Kidney epithelial cell (primary cell): ENCODE measurements at regions not wholly inside any gene's neighbourhood (a gene's known extent, or its start where the extent isn't known, plus 50 kb on each side); places are given as distances from the start of the nearest gene placed in this dataset.

Experiments used
- DNase-seq: peaks from one replicate; pipeline ENCODE4 v3.0.0-alpha.2; 2010; ENCODE audit warnings: low read depth
- H3K27me3 ChIP-seq: 2 replicates; pipeline ENCODE4 v1.6.0; 2011; ENCODE audit warnings: low read length; ENCODE audit not compliant: control insufficient read depth, insufficient read depth
- H3K36me3 ChIP-seq: 2 replicates; pipeline ENCODE4 v1.5.1; 2011; ENCODE audit warnings: low read length; ENCODE audit not compliant: control insufficient read depth, insufficient read depth
- H3K4me3 ChIP-seq: 2 replicates; pipeline ENCODE4 v1.5.1; 2011; ENCODE audit warnings: low read depth, mild to moderate bottlenecking, control low read depth, low read length
- TF ChIP-seq, protein P1 (sequence below): IDR thresholded peaks from 2 replicates; pipeline ENCODE4 v1.5.1; 2011; ENCODE audit warnings: mild to moderate bottlenecking, moderate library complexity, low read length, control low read depth, inconsistent platforms; ENCODE audit not compliant: insufficient read depth, poor library complexity, severe bottlenecking

DNA sequence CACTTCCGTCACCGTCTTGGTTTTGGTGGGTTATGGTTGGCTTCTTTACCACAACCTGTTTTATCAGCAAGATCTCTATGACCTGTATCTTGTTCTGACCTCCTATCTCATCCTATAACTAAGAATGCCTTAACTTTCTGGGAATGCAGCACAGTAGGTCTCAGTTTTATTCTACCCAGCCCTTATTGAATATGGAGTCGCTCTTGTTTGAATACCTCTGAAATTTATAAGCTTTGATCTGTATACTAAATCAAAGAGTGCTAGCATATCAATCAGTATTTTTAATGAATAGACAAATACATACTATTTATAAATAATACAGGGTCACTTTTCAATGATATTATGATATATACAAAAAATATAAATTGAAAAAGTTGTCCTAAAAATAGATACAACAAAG lies 690.0 kb downstream of the TRAM1L1 start:
- H3K27me3 ChIP-seq, result no peaks in the 10 kb centered on the region
- no peak for DNase-seq
- H3K36me3 ChIP-seq, result no peaks in the 10 kb centered on the region
- no peak overlapping the region for H3K4me3 ChIP-seq
- TF ChIP-seq, protein P1, sequence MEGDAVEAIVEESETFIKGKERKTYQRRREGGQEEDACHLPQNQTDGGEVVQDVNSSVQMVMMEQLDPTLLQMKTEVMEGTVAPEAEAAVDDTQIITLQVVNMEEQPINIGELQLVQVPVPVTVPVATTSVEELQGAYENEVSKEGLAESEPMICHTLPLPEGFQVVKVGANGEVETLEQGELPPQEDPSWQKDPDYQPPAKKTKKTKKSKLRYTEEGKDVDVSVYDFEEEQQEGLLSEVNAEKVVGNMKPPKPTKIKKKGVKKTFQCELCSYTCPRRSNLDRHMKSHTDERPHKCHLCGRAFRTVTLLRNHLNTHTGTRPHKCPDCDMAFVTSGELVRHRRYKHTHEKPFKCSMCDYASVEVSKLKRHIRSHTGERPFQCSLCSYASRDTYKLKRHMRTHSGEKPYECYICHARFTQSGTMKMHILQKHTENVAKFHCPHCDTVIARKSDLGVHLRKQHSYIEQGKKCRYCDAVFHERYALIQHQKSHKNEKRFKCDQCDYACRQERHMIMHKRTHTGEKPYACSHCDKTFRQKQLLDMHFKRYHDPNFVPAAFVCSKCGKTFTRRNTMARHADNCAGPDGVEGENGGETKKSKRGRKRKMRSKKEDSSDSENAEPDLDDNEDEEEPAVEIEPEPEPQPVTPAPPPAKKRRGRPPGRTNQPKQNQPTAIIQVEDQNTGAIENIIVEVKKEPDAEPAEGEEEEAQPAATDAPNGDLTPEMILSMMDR, result no peak

- no peaks in the 10 kb centered on the region for H3K27me3 ChIP-seq
- DNase-seq, result no peak
- H3K36me3 ChIP-seq, result no peaks in the 10 kb centered on the region
- H3K4me3 ChIP-seq, result no peak overlapping the region
- TF ChIP-seq, protein P1, result no peak
These were observed 694.4 kb downstream of the TRAM1L1 start for GRCh38 chr4:116391020-116391419.

DNA sequence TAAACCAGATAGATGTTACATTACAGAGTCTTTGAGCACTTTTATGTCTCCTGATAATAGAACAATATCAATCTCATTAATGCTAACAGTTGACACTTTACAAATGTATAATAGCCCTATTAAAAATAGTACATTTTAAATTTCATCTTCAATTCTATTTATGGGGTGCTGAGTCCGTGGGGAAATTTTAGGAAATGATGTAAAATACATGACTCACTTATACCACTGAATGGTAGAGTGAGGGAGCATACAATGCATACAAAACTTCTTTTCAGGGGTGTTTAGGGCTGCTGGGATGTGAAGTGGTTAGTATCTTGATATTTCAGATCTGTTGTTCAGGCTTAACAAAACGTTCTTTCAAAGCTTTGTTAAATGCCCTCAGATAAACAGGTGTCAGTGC lies 696.2 kb downstream of the TRAM1L1 start:
- DNase-seq, result no peak
- TF ChIP-seq, protein P1, result no peak
- Histone ChIP-seq H3K4me3 (no peak overlapping the region), H3K36me3 (no peaks in the 10 kb centered on the region), H3K27me3 (no peaks in the 10 kb centered on the region)

- TF ChIP-seq, protein P1, result no peak
- no peak overlapping the region for H3K4me3 ChIP-seq
- no peaks in the 10 kb centered on the region for H3K27me3 ChIP-seq
- DNase-seq, result no peak
- no peaks in the 10 kb centered on the region for H3K36me3 ChIP-seq
These were observed 697.4 kb downstream of the TRAM1L1 start for GRCh38 chr4:116387937-116388474.

DNA sequence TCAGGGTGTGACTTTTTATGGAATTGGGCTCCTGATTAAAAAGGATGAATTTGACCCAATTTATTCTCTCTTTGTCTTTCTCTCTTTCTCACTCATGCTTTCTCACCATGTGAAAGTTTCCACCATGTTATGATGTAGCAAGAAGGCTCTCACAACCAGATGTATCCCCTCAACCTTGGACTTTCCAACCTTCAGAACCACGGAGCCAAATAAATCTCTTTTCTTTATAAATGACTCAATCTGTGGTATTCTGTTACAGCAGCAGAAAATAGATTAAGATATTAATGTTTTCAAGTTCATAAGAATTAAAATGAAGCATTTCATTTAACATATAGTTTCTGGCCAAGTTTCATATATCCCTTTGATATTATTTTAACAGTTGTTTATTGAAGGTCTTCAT lies 698.5 kb downstream of the TRAM1L1 start:
- DNase-seq, result no peak
- no peak overlapping the region for H3K4me3 ChIP-seq
- no peaks in the 10 kb centered on the region for H3K27me3 ChIP-seq
- TF ChIP-seq, protein P1, result no peak
- no peaks in the 10 kb centered on the region for H3K36me3 ChIP-seq

- H3K36me3 ChIP-seq, result no peaks in the 10 kb centered on the region
- H3K27me3 ChIP-seq, result no peaks in the 10 kb centered on the region
- no peak overlapping the region for H3K4me3 ChIP-seq
- TF ChIP-seq, protein P1, result no peak
- no peak for DNase-seq
These were observed 699.8 kb downstream of the TRAM1L1 start for GRCh38 chr4:116385583-116385982.
